ENCODE measurements at regions not wholly inside any gene's neighbourhood (a gene's known extent, or its start where the extent isn't known, plus 50 kb on each side); places are given as distances from the start of the nearest gene placed in this dataset.

GRCh38 chr3:80978216-80978969 lies 783.1 kb downstream of the GBE1 start:
- 54 to 65% methylated on average over 4 of the region's 4 CpGs for WGBS, 2 donors (ENCODE audit: low coverage in 1 of 2)

GRCh38 chr3:80970292-80970691 lies 791.2 kb downstream of the GBE1 start:
- WGBS, 2 donors (ENCODE audit: low coverage in 1 of 2) = 78 to 83% methylated on average over 1 of the region's 1 CpG
- in situ Hi-C loops (cut with MboI; ENCODE audit: low pct_ligation_motif_present in 1 of 4, low pct_unique_long_range_greater_than_20kb in 1 of 4, low sequenced_read_pairs in 3 of 4) = no loop called here
- no peak for TF ChIP-seq POLR2AphosphoS5 (IDR thresholded peaks at IDR 0.05)
- no peak for TF ChIP-seq POLR2A (IDR thresholded peaks at IDR 0.05)
- TF ChIP-seq CTCF (IDR thresholded peaks at IDR 0.05) = no peak
- no peak for TF ChIP-seq EP300 (IDR thresholded peaks at IDR 0.05; ENCODE audit: low read depth)
- Histone ChIP-seq H3K9me3 (peaks cover 0 to 5% of the 10 kb centered on the region in 2 donors), H3K27me3 (no peaks in the 10 kb centered on the region), H3K27ac (no peak overlapping the region), H3K4me1 (no peaks in the 10 kb centered on the region), H3K4me3 (no peak overlapping the region), H3K36me3 (no peaks in the 10 kb centered on the region)
- intact Hi-C loops (cut with DNase I; ENCODE audit: low total_unique reads) = no loop called here
- DNase-seq = no peak

More at GRCh38 chr3:80978216-80978969, 783.1 kb downstream of the GBE1 start:
- no peaks in the 10 kb centered on the region for H3K9me3 ChIP-seq
- TF ChIP-seq POLR2AphosphoS5 (IDR thresholded peaks at IDR 0.05) (no peak), EP300 (IDR thresholded peaks at IDR 0.05; ENCODE audit: low read depth) (no peak), CTCF (IDR thresholded peaks at IDR 0.05) (no peak), POLR2A (IDR thresholded peaks at IDR 0.05) (no peak)
- no peaks in the 10 kb centered on the region for H3K36me3 ChIP-seq
- in situ Hi-C loops (cut with MboI; ENCODE audit: low pct_ligation_motif_present in 1 of 4, low pct_unique_long_range_greater_than_20kb in 1 of 4, low sequenced_read_pairs in 3 of 4) = no loop called here
- H3K27ac ChIP-seq = no peak overlapping the region
- intact Hi-C loops (cut with DNase I; ENCODE audit: low total_unique reads) = no loop called here
- no peaks in the 10 kb centered on the region for H3K4me1 ChIP-seq
- H3K27me3 ChIP-seq = no peaks in the 10 kb centered on the region
- no peak overlapping the region for H3K4me3 ChIP-seq
- DNase-seq = no peak

- in situ Hi-C loops (cut with MboI; ENCODE audit: low pct_ligation_motif_present in 1 of 4, low pct_unique_long_range_greater_than_20kb in 1 of 4, low sequenced_read_pairs in 3 of 4) = no loop called here
Observed at GRCh38 chr3:80929576-80929975, 831.9 kb downstream of the GBE1 start.

GRCh38 chr3:80914854-80915253 lies 846.6 kb downstream of the GBE1 start:
- in situ Hi-C loops (cut with MboI; ENCODE audit: low pct_ligation_motif_present in 1 of 4, low pct_unique_long_range_greater_than_20kb in 1 of 4, low sequenced_read_pairs in 3 of 4) (no loop called here), intact Hi-C loops (cut with DNase I; ENCODE audit: low total_unique reads) (no loop called here)
- Histone ChIP-seq H3K27ac (no peak overlapping the region), H3K27me3 (no peaks in the 10 kb centered on the region), H3K36me3 (no peaks in the 10 kb centered on the region), H3K4me3 (no peak overlapping the region), H3K9me3 (no peaks in the 10 kb centered on the region), H3K4me1 (no peaks in the 10 kb centered on the region)
- TF ChIP-seq POLR2A (IDR thresholded peaks at IDR 0.05) = no peak
- no peak for TF ChIP-seq CTCF (IDR thresholded peaks at IDR 0.05)
- TF ChIP-seq EP300 (IDR thresholded peaks at IDR 0.05; ENCODE audit: low read depth) = no peak
- no peak for TF ChIP-seq POLR2AphosphoS5 (IDR thresholded peaks at IDR 0.05)
- no peak for DNase-seq
- 47 to 55% methylated on average over 4 of the region's 4 CpGs for WGBS, 2 donors (ENCODE audit: low coverage in 1 of 2)

More at GRCh38 chr3:80929576-80929975, 831.9 kb downstream of the GBE1 start:
- TF ChIP-seq POLR2A (IDR thresholded peaks at IDR 0.05) (no peak), POLR2AphosphoS5 (IDR thresholded peaks at IDR 0.05) (no peak), CTCF (IDR thresholded peaks at IDR 0.05) (no peak), EP300 (IDR thresholded peaks at IDR 0.05; ENCODE audit: low read depth) (no peak)
- no peaks in the 10 kb centered on the region for H3K9me3 ChIP-seq
- 81 to 86% methylated on average over 1 of the region's 1 CpG for WGBS, 2 donors (ENCODE audit: low coverage in 1 of 2)
- intact Hi-C loops (cut with DNase I; ENCODE audit: low total_unique reads) = no loop called here
- no peaks in the 10 kb centered on the region for H3K27me3 ChIP-seq
- DNase-seq = no peak
- no peaks in the 10 kb centered on the region for H3K4me1 ChIP-seq
- H3K27ac ChIP-seq = no peak overlapping the region
- H3K36me3 ChIP-seq = no peaks in the 10 kb centered on the region
- no peak overlapping the region for H3K4me3 ChIP-seq
